ENCODE measurements at regions not wholly inside any gene's neighbourhood (a gene's known extent, or its start where the extent isn't known, plus 50 kb on each side); places are given as distances from the start of the nearest gene placed in this dataset.

DNA sequence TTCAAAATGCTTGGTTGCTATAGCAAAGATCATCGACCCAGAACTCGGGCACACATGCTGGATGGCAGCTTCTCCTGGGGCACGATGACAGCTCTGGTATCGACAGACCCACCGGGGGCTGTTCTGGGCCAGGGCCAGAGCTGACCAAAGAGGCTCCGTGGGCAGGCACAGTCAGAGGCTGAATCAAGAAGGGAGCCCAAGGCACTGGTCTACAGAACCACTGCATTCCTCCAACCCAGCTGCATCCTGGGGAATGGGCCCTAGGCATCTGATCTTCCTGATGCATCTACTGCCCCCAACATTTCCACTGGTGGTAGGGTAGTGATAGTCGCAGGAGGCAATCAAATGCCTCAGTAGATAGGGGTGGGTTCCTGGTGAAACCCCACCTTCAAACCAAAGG lies 470.3 kb downstream of the TBC1D22A start:
- DNase-seq, result no peak

DNA sequence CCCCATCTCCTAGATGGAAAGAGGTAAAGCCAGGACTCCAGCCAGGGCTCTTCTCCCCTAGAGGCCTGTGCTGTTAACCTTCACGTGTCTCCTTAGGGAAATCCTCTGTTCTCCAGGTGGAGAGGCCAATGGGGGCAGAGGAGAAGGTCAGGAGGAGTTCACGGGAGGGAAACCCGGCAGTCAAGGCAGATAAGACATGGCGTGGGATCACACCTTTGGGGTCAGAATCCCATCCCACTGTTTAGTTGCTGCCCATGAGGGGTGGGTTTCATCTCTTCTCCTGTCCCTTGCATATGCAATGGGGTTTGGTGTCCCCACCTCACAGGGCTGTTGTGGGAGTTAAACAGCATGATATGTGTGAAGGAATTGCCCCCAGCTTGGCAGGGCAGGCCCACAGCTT lies 469.7 kb downstream of the TBC1D22A start:
- DNase-seq, result no peak

DNA sequence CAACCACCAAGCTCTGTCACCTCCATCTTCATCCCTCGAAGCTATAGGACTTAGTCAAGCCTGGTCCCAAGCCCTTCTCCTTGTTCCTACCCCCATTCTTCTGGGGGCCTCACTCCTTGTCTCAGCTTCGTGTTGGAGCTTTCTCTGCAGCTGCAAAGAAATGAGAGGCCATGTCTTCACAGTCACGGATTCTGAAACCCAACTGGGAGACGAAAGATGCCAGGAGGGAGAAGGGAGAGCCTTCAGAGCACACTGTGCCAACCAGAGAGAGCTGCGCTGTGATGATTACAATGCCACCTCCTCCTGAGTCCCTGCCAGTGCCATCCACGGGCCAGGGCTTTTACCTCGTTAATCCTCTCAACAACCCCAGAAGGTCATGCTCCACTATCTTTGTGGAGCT lies 469.3 kb downstream of the TBC1D22A start:
- no peak for DNase-seq

DNA sequence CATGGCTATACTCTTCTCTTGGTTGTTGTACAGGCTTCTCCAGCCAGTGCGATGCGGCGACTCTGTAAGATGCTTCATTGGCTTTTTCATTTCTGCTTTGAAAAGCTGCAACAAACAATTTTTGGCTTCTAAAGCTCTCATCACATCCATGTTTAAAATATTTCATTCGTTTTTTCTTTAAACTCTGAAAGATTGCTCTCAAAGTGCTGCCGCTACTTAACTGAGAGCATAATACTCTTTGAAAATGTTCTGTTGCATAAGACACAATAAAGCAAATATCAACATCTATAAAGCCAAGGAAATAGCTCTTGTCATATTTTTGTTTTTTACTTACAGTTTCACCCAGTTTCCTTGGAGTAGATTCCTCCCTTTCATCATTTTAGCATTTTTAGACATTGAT lies 468.3 kb downstream of the TBC1D22A start:
- DNase-seq, result no peak

DNA sequence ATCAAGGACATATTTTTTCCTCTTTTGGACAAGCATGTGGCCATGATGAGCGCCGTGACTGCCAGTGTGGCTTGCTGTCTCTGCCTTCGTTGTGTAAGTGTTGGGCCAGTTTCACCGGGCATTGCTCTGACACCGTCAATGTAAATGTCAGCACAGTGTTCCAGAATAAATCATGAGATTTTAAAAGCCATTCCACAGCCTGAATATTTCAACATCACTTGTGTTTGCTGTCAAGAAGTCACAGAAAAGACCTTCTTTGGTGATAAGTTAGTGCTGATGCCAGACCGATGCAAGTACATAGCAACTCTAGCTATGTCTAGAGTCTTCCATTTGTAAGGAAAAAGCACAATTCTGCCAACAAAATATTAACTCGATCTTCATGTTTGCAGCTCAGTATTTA lies 467.8 kb downstream of the TBC1D22A start:
- no peak for DNase-seq

DNA sequence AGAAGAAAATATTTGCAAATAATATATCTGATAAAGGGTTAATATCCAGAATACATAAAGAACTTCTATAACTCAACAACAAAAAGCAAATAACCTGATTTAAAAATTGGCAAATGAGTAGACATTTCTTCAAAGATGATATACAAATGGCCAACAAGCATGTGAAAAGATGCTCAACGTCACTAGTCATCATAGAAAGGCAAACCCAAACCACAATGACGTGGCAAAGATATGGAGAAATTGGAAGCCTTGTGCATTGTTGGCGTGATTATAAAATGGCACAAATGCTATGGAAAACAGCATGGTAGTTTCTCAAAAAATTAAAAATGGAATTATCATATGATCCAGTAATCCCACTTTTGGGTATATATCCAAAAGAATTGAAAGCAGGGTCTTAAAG lies 466.3 kb downstream of the TBC1D22A start:
- peak; percentile 4 for DNase-seq

DNA sequence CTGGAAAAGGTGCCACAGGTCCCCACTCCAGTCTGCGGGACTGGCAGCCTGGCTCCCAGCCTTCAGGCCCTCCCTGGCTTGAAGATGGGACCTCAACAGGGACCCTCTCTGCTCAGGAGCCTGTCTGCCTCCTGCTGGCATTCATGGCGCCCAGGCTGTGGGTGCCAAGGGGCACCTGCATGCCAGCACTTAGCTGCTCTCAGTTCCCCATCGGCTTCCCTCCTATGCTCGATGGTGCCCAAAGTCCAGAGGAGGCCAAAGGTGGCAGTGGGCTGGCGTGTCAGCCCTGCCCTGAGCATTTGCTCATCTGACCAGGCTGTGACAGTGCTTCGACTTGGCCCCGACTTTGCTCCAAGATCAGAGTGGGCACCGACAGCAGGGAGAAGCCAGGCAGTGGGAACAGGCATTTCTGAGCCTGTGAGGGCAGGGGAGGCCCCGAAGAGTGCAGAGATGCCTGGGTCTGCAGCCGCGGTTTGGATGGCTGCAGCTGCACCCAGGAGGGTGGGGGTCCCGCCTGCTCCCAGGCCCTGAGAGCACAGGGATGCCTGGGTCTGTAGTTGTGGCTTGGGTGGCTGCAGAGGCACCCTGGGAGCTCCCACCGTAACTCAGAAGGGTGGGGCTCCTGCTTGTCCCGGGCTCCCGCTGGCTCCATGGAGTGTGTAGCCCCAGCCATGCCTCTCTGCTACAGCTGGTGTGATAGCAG lies 463.6 kb downstream of the TBC1D22A start:
- no peak for DNase-seq

DNA sequence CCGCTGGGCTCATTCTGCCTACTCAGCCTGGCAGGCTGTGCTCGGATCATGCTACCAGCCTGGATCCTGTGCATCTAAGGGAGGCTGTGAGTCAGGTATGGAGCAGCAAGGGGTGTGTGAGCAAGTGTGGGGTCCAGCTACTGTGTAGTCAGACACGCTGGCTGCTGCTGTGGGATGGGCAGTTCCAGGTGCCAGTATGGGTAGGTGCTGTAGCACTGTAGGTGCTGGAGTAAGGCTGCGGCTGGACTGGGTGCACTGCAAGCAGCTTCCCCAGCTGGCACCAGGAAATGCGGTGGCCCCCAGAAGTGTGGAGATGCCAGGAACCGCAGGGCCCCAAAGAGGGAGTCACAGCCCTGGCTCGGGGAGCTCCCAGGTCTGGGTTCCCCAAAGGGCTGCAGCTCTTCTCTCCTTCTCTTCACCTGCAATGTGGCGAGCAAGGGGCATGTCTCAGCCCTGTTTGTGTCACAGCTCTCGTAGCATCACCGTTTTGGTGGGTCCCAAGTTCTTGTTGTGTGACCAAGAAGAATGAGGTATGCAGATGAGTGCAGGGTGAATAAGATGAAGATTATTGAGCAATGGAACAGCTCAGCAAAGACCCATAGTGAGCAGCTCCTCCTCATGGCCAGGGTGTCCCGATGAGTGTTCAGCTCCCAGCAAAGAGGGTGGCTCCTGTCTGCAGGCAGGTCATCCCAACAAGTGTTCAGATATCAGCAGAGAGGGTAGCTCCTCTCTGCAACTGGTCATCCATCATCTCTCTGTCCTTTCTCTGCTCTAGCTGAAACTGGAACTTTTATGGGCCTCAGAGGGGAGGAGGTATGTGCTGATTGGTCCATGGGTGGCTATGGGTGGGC lies 462.9 kb downstream of the TBC1D22A start:
- no peak for DNase-seq

All from hematopoietic multipotent progenitor cell treated with erythropoietin and hydrocortisone succinate and interleukin-3 and kit ligand, for 6 days (in vitro differentiated cells).